Panc1 (cell line): ENCODE measurements at regions not wholly inside any gene's neighbourhood (a gene's known extent, or its start where the extent isn't known, plus 50 kb on each side); places are given as distances from the start of the nearest gene placed in this dataset.
"Not testable (repeated sequence)": the region's sequence is repeated elsewhere in the genome, so short reads cannot be mapped to it uniquely, and the experiment has no call there.

Source experiments
- ATAC-seq: fragments of 200-7000 bp; cut with Tn5 transposase; 2 replicates; pipeline ENCODE4 v1.9.1; 2020; ENCODE audit warnings: mild to moderate bottlenecking, moderate library complexity
- BruUV-seq: library from RNA; stranded (reverse); fragments of 400-500 nt; replicated peaks from 2 replicates; lab custom pipeline; 2021; lab: Mats Ljungman, UMichigan
- CTCF ChIA-PET: fragments of 300-600 bp; sonication (Branson Sonifier 250); formaldehyde crosslinking; loops from one replicate; lab custom pipeline; 2022; ENCODE audit warnings: antibody characterized with exemption; lab: Charles Lee
- POLR2A ChIA-PET: fragments of 300-600 bp; sonication (Branson Sonifier 250); formaldehyde crosslinking; loops from one replicate; lab custom pipeline; 2022; ENCODE audit warnings: antibody characterized with exemption; lab: Charles Lee
- DNase-seq: peaks from one replicate; pipeline ENCODE4 v3.0.0-alpha.2; 2010; ENCODE audit warnings: low read depth, low spot score
- H3K27ac ChIP-seq: 2 replicates; pipeline ENCODE4 v1.5.1; 2011; ENCODE audit warnings: mild to moderate bottlenecking, low read length, inconsistent platforms
- H3K27me3 ChIP-seq: fragments of 200-500 bp; sonication (Bioruptor generic); 2 replicates; pipeline ENCODE4 v1.6.0; 2014; ENCODE audit warnings: low read length, inconsistent platforms; ENCODE audit not compliant: control insufficient read depth, insufficient read depth
- H3K36me3 ChIP-seq: fragments of 200-500 bp; sonication (Bioruptor generic); 2 replicates; pipeline ENCODE4 v1.5.1; 2014; ENCODE audit warnings: inconsistent platforms, mild to moderate bottlenecking, low read length, moderate library complexity; ENCODE audit not compliant: control insufficient read depth, insufficient read depth
- H3K4me1 ChIP-seq: 2 replicates; pipeline ENCODE4 v1.5.1; 2011; ENCODE audit warnings: inconsistent platforms, mild to moderate bottlenecking, low read length, moderate library complexity; ENCODE audit not compliant: control insufficient read depth, insufficient read depth
- H3K4me3 ChIP-seq, 2 experiments: 2 replicates each; pipeline ENCODE4 v1.5.1; 2011 to 2012; ENCODE audit warnings: low read depth in 2 of 2, low read length in 2 of 2, mild to moderate bottlenecking in 2 of 2, inconsistent platforms in 1 of 2, moderate library complexity in 1 of 2
- H3K9me3 ChIP-seq: fragments of 200-500 bp; sonication (Bioruptor generic); 2 replicates; pipeline ENCODE4 v1.5.1; 2014; ENCODE audit warnings: low read depth, mild to moderate bottlenecking, inconsistent platforms, low read length, moderate library complexity; ENCODE audit not compliant: control insufficient read depth, insufficient read depth
- POLR2AphosphoS5 ChIP-seq: IDR thresholded peaks from 2 replicates; pipeline ENCODE4 v1.6.1; 2012; ENCODE audit warnings: mild to moderate bottlenecking, low read depth, low read length, moderate library complexity
- SIN3A ChIP-seq: IDR thresholded peaks from 2 replicates; pipeline ENCODE4 v1.6.1; 2012; ENCODE audit warnings: low read depth, mild to moderate bottlenecking, low read length, moderate library complexity, borderline replicate concordance; ENCODE audit not compliant: insufficient read depth
- TCF7L2 ChIP-seq: IDR thresholded peaks from 2 replicates; pipeline ENCODE4 v1.6.1; 2011; ENCODE audit warnings: mild to moderate bottlenecking, low read depth, low read length, inconsistent platforms
- in situ Hi-C: cut with HindIII; loops from 2 replicates; pipeline ENCODE4 v1.10.0; 2016; ENCODE audit warnings: low sequenced_read_pairs, low pct_unique_long_range_greater_than_20kb
- intact Hi-C: fragments of 100-400 bp; cut with micrococcal nuclease; formaldehyde crosslinking; loops from one replicate; pipeline ENCODE4 v1.10.0; 2022; ENCODE audit not compliant: unreplicated experiment
- TF ChIP-seq, protein P1 (sequence below): fragments of 450-650 bp; IDR thresholded peaks from 2 replicates; pipeline ENCODE4 v1.5.1; 2017; ENCODE audit warnings: mild to moderate bottlenecking
- TF ChIP-seq, protein P2 (sequence below), 2 experiments: IDR thresholded peaks; 2 replicates each; pipeline ENCODE4 v1.6.1; 2011 to 2012; ENCODE audit warnings: low read depth in 2 of 2, control low read depth in 1 of 2, low read length in 1 of 2, mild to moderate bottlenecking in 1 of 2, moderate library complexity in 1 of 2; ENCODE audit not compliant: insufficient read depth in 1 of 2

DNA sequence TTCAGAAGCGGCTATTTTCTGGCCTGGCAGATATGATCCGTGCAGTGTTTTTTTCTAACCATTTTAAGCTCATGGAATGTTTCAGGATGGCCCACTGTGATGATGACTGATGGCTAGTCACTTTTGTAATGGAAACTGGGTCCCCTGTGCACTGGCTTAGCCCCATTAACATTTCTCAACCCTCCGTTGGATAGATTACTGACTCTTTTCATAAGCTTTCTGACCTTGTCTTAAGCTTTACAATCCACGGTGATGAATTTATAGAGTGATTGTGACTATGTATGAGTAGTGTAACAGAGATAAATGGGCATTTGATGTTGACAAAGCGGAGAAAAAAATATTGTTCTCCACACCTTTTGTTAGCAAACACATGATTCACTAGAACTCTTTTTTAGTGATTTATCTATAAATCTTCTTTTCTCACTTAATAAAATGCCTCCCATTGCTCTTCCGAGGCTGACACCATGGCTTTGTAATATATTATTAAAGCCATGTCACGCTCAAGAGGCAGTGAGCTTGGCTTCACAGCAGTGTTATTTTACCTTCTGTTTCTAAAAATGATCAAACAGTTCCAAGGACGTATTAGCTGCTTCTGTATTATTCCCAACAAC lies 221.0 kb upstream of the LINC00305 start:
- ATAC-seq, H3K27ac ChIP-seq, H3K9me3 ChIP-seq, BruUV-seq, in situ Hi-C loops, H3K4me3 ChIP-seq, POLR2A ChIA-PET, H3K27me3 ChIP-seq, H3K4me1 ChIP-seq, H3K36me3 ChIP-seq, CTCF ChIA-PET, DNase-seq, intact Hi-C loops: not testable (repeated sequence)

DNA sequence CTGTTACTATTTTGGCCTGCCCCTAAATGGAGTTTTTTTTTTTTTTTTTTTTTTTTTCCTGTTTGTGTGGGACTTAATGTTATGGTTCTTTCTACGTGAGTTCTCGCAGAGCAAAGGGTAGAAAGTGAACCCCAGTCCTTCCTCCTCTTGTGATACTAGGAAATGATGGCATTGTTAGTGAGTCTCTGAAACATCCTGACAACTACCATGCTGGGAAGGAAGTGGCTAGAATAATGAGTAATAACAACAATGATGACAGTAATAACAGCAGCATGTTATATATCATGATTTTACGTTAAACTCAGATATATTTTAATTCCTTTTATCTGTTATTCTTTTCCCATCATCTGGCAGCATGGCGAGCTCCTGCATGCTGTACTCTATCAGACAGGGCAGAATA lies 216.2 kb upstream of the LINC00305 start:
- intact Hi-C loops, result no loop called here
- ChIA-PET CTCF (no interaction called here), POLR2A (no interaction called here)

DNA sequence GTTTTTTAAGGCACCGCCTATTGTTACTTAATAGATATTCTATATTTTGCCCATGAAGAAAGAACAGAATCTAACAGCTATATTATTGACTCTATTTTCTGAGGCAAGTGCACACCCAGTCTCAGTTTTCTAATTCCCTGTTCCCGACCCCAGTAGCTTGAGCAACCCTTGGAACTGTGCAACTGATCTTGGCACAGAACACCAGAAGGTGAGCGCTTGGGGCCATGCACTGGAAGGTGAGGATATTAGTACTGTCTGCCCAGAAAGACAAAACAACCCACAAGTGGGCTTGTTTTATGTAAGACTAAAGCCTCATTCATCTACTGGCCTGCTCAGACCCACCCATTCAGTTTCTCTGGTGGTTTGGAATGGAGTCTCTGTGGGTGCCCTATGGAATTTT lies 188.8 kb upstream of the LINC00305 start:
- DNase-seq (no peak), ATAC-seq (no peak)
- CTCF ChIA-PET, result no interaction called here
- H3K27me3 ChIP-seq, result no peaks in the 10 kb centered on the region
- intact Hi-C loops (no loop called here), in situ Hi-C loops (no loop called here)
- H3K9me3 ChIP-seq, result no peaks in the 10 kb centered on the region
- H3K4me3 ChIP-seq, result no peak overlapping the region
- H3K36me3 ChIP-seq, result no peaks in the 10 kb centered on the region
- H3K27ac ChIP-seq, result no peak overlapping the region
- TF ChIP-seq TCF7L2 (no peak), POLR2AphosphoS5 (no peak)
- TF ChIP-seq, protein P1, sequence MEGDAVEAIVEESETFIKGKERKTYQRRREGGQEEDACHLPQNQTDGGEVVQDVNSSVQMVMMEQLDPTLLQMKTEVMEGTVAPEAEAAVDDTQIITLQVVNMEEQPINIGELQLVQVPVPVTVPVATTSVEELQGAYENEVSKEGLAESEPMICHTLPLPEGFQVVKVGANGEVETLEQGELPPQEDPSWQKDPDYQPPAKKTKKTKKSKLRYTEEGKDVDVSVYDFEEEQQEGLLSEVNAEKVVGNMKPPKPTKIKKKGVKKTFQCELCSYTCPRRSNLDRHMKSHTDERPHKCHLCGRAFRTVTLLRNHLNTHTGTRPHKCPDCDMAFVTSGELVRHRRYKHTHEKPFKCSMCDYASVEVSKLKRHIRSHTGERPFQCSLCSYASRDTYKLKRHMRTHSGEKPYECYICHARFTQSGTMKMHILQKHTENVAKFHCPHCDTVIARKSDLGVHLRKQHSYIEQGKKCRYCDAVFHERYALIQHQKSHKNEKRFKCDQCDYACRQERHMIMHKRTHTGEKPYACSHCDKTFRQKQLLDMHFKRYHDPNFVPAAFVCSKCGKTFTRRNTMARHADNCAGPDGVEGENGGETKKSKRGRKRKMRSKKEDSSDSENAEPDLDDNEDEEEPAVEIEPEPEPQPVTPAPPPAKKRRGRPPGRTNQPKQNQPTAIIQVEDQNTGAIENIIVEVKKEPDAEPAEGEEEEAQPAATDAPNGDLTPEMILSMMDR, result no peak
- TF ChIP-seq, protein P2, sequence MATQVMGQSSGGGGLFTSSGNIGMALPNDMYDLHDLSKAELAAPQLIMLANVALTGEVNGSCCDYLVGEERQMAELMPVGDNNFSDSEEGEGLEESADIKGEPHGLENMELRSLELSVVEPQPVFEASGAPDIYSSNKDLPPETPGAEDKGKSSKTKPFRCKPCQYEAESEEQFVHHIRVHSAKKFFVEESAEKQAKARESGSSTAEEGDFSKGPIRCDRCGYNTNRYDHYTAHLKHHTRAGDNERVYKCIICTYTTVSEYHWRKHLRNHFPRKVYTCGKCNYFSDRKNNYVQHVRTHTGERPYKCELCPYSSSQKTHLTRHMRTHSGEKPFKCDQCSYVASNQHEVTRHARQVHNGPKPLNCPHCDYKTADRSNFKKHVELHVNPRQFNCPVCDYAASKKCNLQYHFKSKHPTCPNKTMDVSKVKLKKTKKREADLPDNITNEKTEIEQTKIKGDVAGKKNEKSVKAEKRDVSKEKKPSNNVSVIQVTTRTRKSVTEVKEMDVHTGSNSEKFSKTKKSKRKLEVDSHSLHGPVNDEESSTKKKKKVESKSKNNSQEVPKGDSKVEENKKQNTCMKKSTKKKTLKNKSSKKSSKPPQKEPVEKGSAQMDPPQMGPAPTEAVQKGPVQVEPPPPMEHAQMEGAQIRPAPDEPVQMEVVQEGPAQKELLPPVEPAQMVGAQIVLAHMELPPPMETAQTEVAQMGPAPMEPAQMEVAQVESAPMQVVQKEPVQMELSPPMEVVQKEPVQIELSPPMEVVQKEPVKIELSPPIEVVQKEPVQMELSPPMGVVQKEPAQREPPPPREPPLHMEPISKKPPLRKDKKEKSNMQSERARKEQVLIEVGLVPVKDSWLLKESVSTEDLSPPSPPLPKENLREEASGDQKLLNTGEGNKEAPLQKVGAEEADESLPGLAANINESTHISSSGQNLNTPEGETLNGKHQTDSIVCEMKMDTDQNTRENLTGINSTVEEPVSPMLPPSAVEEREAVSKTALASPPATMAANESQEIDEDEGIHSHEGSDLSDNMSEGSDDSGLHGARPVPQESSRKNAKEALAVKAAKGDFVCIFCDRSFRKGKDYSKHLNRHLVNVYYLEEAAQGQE (IDR thresholded peaks at IDR 0.05; ENCODE audit: insufficient read depth in 1 of 2, low read depth in 2 of 2, low read length in 1 of 2), result no peak
- BruUV-seq, result no TSS peak
- no peaks in the 10 kb centered on the region for H3K4me1 ChIP-seq
- POLR2A ChIA-PET, result no interaction called here

More for the DNA sequence above, 216.2 kb upstream of the LINC00305 start:
- Histone ChIP-seq H3K27ac (no peak overlapping the region), H3K9me3 (no peaks in the 10 kb centered on the region), H3K27me3 (no peaks in the 10 kb centered on the region), H3K4me1 (no peaks in the 10 kb centered on the region), H3K36me3 (no peaks in the 10 kb centered on the region), H3K4me3 (no peak overlapping the region)
- no TSS peak for BruUV-seq
- ATAC-seq (no peak), DNase-seq (no peak)
- in situ Hi-C loops, result no loop called here
- TF ChIP-seq SIN3A, result no peak
- TF ChIP-seq, protein P1, result no peak
- TF ChIP-seq TCF7L2, result no peak
- TF ChIP-seq, protein P2 (IDR thresholded peaks at IDR 0.05; ENCODE audit: insufficient read depth in 1 of 2, low read depth in 2 of 2, low read length in 1 of 2), result no peak
- no peak for TF ChIP-seq POLR2AphosphoS5
